Myocyte (in vitro differentiated cells): ENCODE measurements at regions not wholly inside any gene's neighbourhood (a gene's known extent, or its start where the extent isn't known, plus 50 kb on each side); places are given as distances from the start of the nearest gene placed in this dataset.

ENCODE experiments used
- DNase-seq: peaks from one replicate; pipeline ENCODE4 v3.0.0-alpha.2; 2012; ENCODE audit warnings: low read depth

DNA sequence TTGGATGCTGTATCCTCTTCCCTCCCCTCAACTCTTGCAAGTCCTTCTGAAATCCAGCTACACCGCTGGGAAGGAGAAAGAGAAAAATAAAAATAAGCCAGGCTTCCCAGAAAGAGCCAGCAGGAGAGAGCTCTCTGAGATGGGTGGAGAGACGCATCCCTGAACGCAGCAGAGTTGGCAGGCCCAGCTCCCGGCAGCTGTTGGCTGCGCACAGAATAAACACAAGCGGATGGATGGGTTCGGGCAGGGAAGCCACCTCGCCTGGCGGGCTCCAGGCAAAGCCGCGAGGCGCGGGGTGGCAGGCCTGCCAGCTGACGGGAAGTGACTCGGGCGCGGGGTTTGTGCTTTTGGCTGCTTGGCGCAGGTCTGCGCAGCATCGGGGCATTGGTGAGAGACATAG is 537.7 kb downstream of the MIAT start:
- DNase-seq, result peak; percentile 70

- no peak for DNase-seq
Measured at GRCh38 chr22:27195494-27195893, 538.1 kb downstream of the MIAT start.

- no peak for DNase-seq
Measured at GRCh38 chr22:27196606-27197005, 539.2 kb downstream of the MIAT start.

DNA sequence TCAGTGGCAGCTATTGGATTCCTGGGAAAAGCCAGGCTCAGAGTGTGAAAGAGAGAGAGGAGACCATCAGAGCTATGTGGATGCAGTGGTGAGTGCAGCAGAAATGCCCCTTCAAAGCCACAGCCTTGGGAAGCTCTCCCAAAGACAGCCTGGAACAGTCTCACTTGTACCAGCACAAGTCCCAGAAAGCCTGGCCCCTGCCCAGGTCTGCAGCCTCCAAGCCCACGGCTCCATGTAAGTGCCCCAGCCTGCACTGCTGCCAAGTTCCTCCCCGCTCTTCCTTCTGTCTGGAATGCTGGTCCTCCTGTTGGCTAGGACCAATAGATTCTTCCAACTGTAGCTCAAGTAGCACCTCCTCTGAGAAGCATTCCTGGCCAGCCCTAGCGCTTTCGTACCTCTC is 539.7 kb downstream of the MIAT start:
- DNase-seq, result no peak

DNA sequence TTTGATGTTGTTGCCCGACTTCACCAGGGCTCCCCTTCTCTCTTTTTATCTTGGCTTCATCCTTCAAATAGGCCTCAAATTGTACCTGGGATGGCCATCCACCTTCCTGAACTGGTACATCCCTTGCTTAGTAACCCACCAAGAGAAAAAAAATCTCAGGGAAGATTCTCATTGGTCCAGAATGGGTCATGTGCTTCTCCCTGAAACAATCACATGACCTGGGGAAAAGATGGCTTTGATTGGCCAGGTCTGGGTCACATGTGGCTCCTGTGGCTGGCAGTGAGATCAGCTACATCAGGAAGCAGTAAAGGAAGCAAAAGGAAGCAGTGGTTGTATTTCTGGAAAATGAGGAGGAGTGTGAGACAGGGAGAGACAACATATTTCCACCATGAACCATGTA is 540.2 kb downstream of the MIAT start:
- no peak for DNase-seq

DNA sequence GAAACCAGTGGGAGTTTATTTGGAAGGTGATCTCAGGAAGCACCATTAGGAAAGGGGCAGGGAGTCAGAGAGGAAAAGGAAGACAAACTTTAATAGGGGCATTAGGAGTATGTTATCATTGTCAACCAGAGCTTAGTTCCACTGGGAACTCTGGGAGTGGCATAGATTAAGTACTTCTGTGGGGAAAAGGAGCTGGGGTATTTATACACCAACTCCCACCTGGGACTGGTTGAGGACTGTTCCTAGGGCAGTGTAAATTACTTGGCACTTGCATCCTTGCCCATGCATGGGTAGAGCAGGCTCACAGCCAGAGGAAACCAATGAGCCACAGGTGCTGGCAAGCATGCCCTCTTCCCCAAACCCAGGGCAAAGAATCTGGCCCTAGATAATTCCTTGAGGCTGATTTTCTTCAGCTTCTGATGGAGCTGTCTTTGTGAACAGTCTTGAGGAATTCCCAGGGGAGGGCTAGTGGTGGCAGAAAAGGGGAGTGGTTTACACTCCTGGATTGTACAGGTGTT is 541.2 kb downstream of the MIAT start:
- DNase-seq, result peak; percentile 58

DNA sequence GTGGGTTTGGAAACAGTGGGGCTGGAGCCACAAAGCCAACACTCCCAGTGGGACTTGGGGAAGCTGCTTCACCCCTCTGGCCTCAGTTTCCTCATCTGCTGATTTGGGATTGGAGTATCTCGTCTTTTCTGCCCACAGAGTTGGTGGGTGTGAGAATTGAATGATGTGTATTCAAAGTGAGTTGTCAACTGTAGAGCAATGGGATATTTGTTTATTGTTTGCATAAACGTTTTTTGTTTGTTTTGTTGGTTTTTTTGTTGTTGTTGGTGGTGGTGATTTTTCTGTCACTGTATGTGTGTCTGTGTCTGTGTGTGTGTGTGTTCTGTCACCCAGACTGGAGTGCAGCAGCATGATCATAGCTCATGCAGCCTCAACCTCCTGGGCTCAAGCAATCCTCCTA is 542.0 kb downstream of the MIAT start:
- no peak for DNase-seq

GRCh38 chr22:27201276-27201675 is 543.9 kb downstream of the MIAT start:
- no peak for DNase-seq

GRCh38 chr22:27201741-27202140 is 544.4 kb downstream of the MIAT start:
- DNase-seq, result no peak

DNA sequence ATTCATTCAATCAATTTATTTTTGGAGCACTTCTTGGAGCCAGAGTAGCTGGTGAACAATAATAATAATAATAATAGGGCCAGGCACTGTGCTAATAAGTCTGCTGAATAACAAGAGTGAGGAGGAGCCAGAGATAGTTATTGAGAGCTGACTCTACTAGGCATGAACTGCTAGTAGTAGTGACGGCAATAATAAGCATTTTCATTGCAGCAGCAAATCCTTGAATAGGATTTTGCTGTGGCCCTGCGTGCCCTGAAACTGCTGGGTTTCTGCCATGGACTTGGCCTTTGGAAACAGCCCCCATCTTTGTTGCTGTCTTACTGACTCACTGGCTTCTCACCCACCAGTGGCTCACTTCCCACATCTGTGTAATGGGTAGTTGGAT is 545.9 kb downstream of the MIAT start:
- no peak for DNase-seq

- DNase-seq, result no peak
Measured at GRCh38 chr22:27204280-27204679, 546.9 kb downstream of the MIAT start.

DNA sequence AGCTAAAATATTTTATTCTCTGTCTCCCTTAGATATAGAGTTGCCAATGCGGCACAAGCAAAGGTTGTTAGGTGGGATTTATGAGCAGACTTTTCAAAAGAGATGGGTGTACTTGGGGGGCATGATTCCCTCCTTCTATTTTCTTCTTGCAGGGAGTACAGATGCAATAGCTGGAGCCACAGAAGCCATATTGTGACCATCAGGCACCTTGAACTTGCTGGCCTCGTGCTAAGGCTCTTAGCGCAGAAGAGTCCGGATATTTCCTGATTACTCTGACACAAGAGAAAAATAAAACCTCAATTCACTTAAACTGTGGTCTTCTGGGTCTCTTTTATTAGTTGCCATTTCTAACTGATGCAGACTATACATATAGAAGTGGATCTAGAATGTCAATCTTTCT is 547.4 kb downstream of the MIAT start:
- DNase-seq, result no peak

DNA sequence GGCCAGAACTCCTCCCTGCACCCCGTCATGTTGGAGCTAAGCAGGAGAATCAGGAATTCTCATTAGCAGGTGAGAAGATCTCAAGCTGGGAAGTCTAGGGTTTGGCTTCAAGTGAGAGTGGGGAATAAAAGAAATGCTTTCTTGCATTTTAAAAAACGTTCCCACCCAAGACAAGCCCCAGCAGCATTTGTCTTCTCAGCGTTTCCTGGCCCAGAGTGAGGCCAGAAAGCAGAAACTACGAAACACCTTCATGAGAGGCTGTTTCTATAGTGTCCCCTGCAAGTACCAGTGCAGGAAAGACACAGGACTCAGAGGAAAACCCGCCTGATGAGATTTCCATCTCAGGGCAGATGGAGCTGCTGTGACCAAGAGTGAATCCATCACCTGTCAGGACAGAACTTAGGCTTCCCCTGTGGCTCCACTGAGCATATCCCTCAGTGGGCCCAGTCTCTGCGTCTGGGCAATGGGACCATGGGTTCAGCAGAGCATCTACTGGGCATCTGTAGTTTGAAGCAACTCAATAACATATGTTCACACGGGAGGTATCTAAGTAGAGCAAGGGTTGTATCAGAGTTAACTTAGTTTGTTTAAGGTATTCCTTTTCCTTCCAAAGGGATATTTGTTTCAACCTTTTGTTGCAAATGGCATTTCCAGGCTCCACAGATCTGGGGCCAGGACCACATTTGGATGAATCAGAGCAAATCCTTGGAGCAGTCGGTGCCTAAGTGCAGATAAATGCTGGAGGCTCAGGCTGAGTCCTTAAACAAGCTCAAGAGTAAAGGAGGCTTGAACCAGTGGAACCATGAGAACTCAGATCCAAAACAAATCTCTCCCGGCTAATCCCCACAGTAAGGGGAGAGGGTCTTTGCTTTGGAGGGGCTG is 548.3 kb downstream of the MIAT start:
- DNase-seq, result no peak

DNA sequence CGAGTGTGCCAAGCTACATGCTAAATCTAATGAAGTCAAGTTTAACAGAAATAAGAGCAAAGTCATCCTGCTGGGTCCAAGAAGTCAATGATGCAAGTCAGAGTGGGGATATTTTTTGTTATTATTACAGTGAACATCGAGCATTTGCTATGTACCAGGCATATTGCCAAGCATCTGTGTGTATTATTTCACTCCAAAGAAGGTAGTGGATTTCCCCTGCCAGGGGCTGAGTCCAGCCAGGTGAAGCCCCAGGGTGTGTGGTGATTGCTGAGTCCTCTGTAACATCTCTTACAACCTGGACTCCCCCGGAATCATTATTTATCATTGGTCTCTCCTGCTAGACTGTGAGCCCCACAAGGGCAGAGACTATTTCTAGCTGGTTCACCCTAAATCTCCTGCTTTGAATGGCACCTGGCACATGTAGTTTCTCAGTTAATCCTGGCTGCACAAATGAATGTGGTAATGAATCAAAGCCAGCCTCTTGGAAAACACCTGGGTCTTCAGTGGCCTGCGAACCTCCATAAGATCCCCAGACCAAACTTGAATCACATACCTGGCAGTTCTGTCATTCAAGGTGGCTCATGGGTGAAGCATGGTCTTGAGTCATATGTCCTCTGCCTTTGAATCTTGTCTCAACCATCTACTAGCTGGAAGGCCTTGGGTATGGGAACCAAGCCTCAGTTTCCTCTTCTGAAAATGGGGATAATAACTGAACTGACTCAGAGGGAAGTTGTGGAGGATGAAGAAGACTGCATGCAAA is 549.2 kb downstream of the MIAT start:
- DNase-seq, result no peak

DNA sequence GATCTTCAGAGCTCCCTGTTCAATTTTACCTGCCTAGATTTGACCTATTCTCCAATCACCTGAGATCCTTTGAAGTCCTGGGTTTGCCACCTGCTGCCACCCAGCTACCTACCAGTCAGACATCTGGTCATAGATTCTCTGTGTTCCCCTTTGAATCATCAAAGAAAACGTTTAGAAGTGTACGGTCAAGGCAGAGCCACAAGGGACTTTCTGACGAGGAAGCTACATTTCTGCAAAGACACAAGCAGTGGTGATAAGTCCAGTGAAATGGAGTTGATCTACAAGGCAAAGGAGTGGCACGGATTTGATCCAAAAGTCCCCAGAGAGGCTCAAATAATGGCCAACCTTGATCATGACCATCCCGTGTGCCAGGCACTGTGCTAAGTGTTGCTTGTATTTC is 549.9 kb downstream of the MIAT start:
- no peak for DNase-seq

GRCh38 chr22:27207907-27208306 is 550.5 kb downstream of the MIAT start:
- DNase-seq, result peak; percentile 37

DNA sequence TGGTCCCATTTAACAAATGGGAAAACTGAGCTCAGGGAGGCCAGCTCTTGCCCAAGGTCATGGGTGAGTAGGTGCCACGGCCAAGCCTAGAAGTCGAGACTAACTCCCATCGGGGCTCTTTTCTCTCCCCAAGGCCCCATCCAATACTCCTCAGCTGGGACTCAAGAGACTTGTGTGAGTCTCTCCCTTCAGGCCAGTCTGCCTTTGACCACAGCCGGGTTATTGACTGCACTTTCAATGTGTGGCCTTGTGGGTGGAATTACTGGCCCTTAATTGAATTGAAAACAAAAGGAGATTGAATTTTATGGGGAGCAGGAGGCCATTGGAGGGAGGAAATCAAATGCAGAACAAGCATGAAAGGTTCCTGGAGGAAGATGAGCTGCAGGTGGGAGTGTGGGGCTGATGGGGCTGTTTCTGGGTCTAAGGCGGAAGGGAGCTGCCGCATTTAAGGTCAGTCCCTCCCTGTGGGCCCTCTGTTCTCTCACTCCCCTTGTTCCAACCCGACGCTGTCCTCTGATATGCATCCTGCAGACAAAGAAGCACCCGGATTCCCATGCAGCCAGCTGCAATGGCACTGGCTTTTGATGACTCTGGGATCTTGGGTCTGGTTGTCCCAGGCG is 552.8 kb downstream of the MIAT start:
- no peak for DNase-seq

GRCh38 chr22:27212102-27212501 is 554.7 kb downstream of the MIAT start:
- no peak for DNase-seq

GRCh38 chr22:27212617-27213177 is 555.3 kb downstream of the MIAT start:
- peak; percentile 88 for DNase-seq

- no peak for DNase-seq
Measured at GRCh38 chr22:27213294-27213693, 555.9 kb downstream of the MIAT start.

- no peak for DNase-seq
Measured at GRCh38 chr22:27213766-27214581, 556.6 kb downstream of the MIAT start.
